CD4-positive, alpha-beta T cell treated with Interferon gamma for 1 hour (primary cell): ENCODE measurements at regions not wholly inside any gene's neighbourhood (a gene's known extent, or its start where the extent isn't known, plus 50 kb on each side); places are given as distances from the start of the nearest gene placed in this dataset.
"Not testable (repeated sequence)": the region's sequence is repeated elsewhere in the genome, so short reads cannot be mapped to it uniquely, and the experiment has no call there.

Source experiments
- DNase-seq: peaks from one replicate; pipeline ENCODE4 v3.0.0-alpha.2; 2020

- DNase-seq, result no peak
Observed at GRCh38 chr3:34396288-34396687, 597.9 kb downstream of the PDCD6IP start.

- DNase-seq, result no peak
Observed at GRCh38 chr3:34396956-34397355, 598.5 kb downstream of the PDCD6IP start.

GRCh38 chr3:34399401-34399800 is 601.0 kb downstream of the PDCD6IP start:
- no peak for DNase-seq

GRCh38 chr3:34405159-34405558 is 606.7 kb downstream of the PDCD6IP start:
- no peak for DNase-seq

- DNase-seq, result no peak
Observed at GRCh38 chr3:34407281-34407680, 608.9 kb downstream of the PDCD6IP start.

- no peak for DNase-seq
Observed at GRCh38 chr3:34408088-34408487, 609.7 kb downstream of the PDCD6IP start.

GRCh38 chr3:34411596-34411995 is 613.2 kb downstream of the PDCD6IP start:
- DNase-seq, result no peak

- DNase-seq, result no peak
Observed at GRCh38 chr3:34419801-34420200, 621.4 kb downstream of the PDCD6IP start.

GRCh38 chr3:34421762-34422161 is 623.3 kb downstream of the PDCD6IP start:
- DNase-seq, result no peak

GRCh38 chr3:34439796-34440195 is 641.4 kb downstream of the PDCD6IP start:
- DNase-seq, result no peak

GRCh38 chr3:34444137-34444536 is 645.7 kb downstream of the PDCD6IP start:
- no peak for DNase-seq

GRCh38 chr3:34449305-34449704 is 650.9 kb downstream of the PDCD6IP start:
- DNase-seq, result no peak

- no peak for DNase-seq
Observed at GRCh38 chr3:34463414-34463813, 665.0 kb downstream of the PDCD6IP start.

- no peak for DNase-seq
Observed at GRCh38 chr3:34464646-34465045, 666.2 kb downstream of the PDCD6IP start.

GRCh38 chr3:34475851-34476250 is 677.4 kb downstream of the PDCD6IP start:
- no peak for DNase-seq

- no peak for DNase-seq
Observed at GRCh38 chr3:34483311-34483887, 685.0 kb downstream of the PDCD6IP start.

GRCh38 chr3:34504366-34504765 is 705.9 kb downstream of the PDCD6IP start:
- no peak for DNase-seq

- no peak for DNase-seq
Observed at GRCh38 chr3:34504775-34505174, 706.3 kb downstream of the PDCD6IP start.

- no peak for DNase-seq
Observed at GRCh38 chr3:34508732-34509131, 710.3 kb downstream of the PDCD6IP start.

GRCh38 chr3:34511891-34512290 is 713.5 kb downstream of the PDCD6IP start:
- no peak for DNase-seq

- not testable (repeated sequence) for DNase-seq
Observed at GRCh38 chr3:34519008-34519407, 720.6 kb downstream of the PDCD6IP start.

GRCh38 chr3:34531156-34531555 is 732.7 kb downstream of the PDCD6IP start:
- DNase-seq, result no peak

- no peak for DNase-seq
Observed at GRCh38 chr3:34533451-34533850, 735.0 kb downstream of the PDCD6IP start.

- DNase-seq, result no peak
Observed at GRCh38 chr3:34534013-34534412, 735.6 kb downstream of the PDCD6IP start.

- DNase-seq, result no peak
Observed at GRCh38 chr3:34544136-34544535, 745.7 kb downstream of the PDCD6IP start.
